ENCODE measurements at regions not wholly inside any gene's neighbourhood (a gene's known extent, or its start where the extent isn't known, plus 50 kb on each side); places are given as distances from the start of the nearest gene placed in this dataset.

GRCh38 chr1:232327899-232328298, 302.0 kb downstream of the SIPA1L2 start:
- Histone ChIP-seq H3K9me3 (ENCODE audit: control insufficient read depth, insufficient read depth, low read depth, low read length) (no peaks in the 10 kb centered on the region), H3K27me3 (ENCODE audit: control insufficient read depth, insufficient read depth, low read length) (no peaks in the 10 kb centered on the region), H3K4me1 (ENCODE audit: control insufficient read depth, insufficient read depth, low read length) (no peaks in the 10 kb centered on the region), H3K36me3 (ENCODE audit: control insufficient read depth, insufficient read depth, low read length) (no peaks in the 10 kb centered on the region), H3K27ac (ENCODE audit: low read length) (no peak overlapping the region), H3K4me3 (ENCODE audit: low read depth in 2 of 2, low read length in 2 of 2) (no peak overlapping the region)
- BruUV-seq (replicated peaks) = no TSS peak
- intact Hi-C loops (cut with micrococcal nuclease; ENCODE audit: unreplicated experiment) (no loop called here), in situ Hi-C loops (cut with HindIII; ENCODE audit: low pct_unique_long_range_greater_than_20kb, low sequenced_read_pairs) (no loop called here)
- no peak for DNase-seq (ENCODE audit: low read depth, low spot score)
- POLR2A ChIA-PET = no interaction called here
- ATAC-seq = no peak
- no peak for TF ChIP-seq POLR2AphosphoS5 (IDR thresholded peaks at IDR 0.05; ENCODE audit: low read depth, low read length)
- CTCF ChIA-PET = no interaction called here

- Histone ChIP-seq H3K27ac (ENCODE audit: low read length) (no peak overlapping the region), H3K4me3 (ENCODE audit: low read depth in 2 of 2, low read length in 2 of 2) (no peak overlapping the region), H3K9me3 (ENCODE audit: control insufficient read depth, insufficient read depth, low read depth, low read length) (no peaks in the 10 kb centered on the region), H3K36me3 (ENCODE audit: control insufficient read depth, insufficient read depth, low read length) (no peaks in the 10 kb centered on the region), H3K4me1 (ENCODE audit: control insufficient read depth, insufficient read depth, low read length) (no peaks in the 10 kb centered on the region), H3K27me3 (ENCODE audit: control insufficient read depth, insufficient read depth, low read length) (no peaks in the 10 kb centered on the region)
- ChIA-PET CTCF (no interaction called here), POLR2A (no interaction called here)
- ATAC-seq (no peak), DNase-seq (ENCODE audit: low read depth, low spot score) (no peak)
- intact Hi-C loops (cut with micrococcal nuclease; ENCODE audit: unreplicated experiment) (no loop called here), in situ Hi-C loops (cut with HindIII; ENCODE audit: low pct_unique_long_range_greater_than_20kb, low sequenced_read_pairs) (no loop called here)
- BruUV-seq (replicated peaks) = no TSS peak
- TF ChIP-seq TCF7L2 (IDR thresholded peaks at IDR 0.05; ENCODE audit: low read depth, low read length) (no peak), CTCF (IDR thresholded peaks at IDR 0.05) (no peak), POLR2AphosphoS5 (IDR thresholded peaks at IDR 0.05; ENCODE audit: low read depth, low read length) (no peak), SIN3A (IDR thresholded peaks at IDR 0.05; ENCODE audit: borderline replicate concordance, insufficient read depth, low read depth, low read length) (no peak)
- TF ChIP-seq, protein P1, sequence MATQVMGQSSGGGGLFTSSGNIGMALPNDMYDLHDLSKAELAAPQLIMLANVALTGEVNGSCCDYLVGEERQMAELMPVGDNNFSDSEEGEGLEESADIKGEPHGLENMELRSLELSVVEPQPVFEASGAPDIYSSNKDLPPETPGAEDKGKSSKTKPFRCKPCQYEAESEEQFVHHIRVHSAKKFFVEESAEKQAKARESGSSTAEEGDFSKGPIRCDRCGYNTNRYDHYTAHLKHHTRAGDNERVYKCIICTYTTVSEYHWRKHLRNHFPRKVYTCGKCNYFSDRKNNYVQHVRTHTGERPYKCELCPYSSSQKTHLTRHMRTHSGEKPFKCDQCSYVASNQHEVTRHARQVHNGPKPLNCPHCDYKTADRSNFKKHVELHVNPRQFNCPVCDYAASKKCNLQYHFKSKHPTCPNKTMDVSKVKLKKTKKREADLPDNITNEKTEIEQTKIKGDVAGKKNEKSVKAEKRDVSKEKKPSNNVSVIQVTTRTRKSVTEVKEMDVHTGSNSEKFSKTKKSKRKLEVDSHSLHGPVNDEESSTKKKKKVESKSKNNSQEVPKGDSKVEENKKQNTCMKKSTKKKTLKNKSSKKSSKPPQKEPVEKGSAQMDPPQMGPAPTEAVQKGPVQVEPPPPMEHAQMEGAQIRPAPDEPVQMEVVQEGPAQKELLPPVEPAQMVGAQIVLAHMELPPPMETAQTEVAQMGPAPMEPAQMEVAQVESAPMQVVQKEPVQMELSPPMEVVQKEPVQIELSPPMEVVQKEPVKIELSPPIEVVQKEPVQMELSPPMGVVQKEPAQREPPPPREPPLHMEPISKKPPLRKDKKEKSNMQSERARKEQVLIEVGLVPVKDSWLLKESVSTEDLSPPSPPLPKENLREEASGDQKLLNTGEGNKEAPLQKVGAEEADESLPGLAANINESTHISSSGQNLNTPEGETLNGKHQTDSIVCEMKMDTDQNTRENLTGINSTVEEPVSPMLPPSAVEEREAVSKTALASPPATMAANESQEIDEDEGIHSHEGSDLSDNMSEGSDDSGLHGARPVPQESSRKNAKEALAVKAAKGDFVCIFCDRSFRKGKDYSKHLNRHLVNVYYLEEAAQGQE (IDR thresholded peaks at IDR 0.05; ENCODE audit: insufficient read depth in 1 of 2, low read depth in 2 of 2, low read length in 1 of 2) = no peak
Measured at GRCh38 chr1:232327269-232327668, 302.7 kb downstream of the SIPA1L2 start.

DNA sequence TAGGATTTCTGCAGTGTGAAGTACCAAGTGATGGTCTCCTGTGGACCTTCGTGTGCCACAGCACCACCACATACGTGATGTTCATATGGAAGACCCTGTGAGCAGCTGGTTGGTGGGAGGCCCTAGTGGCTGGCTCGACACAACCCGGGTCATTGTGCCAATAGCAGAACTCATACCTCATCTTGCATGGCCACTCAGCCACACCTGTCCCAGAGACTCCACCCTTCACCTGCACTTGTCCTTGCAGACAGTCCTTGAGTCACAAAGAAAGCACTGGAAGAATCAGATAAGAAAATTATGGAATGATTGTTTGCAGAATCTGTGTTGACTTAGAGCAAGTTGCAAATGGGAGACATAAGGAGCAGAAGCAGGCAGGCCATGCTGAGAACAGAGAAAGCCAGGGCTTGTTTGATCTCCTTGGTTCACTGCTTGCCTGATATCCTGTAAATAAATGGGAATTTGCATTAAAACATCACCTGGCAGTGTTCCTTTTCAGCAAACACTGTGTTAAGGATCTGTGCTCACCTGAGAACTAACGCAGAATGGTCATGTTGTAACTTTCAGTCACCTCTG, 307.7 kb downstream of the SIPA1L2 start:
- in situ Hi-C loops (cut with HindIII; ENCODE audit: low pct_unique_long_range_greater_than_20kb, low sequenced_read_pairs) = no loop called here
- TF ChIP-seq POLR2AphosphoS5 (IDR thresholded peaks at IDR 0.05; ENCODE audit: low read depth, low read length) (no peak), SIN3A (IDR thresholded peaks at IDR 0.05; ENCODE audit: borderline replicate concordance, insufficient read depth, low read depth, low read length) (no peak), TCF7L2 (IDR thresholded peaks at IDR 0.05; ENCODE audit: low read depth, low read length) (no peak), CTCF (IDR thresholded peaks at IDR 0.05) (no peak)
- TF ChIP-seq, protein P1 (IDR thresholded peaks at IDR 0.05; ENCODE audit: insufficient read depth in 1 of 2, low read depth in 2 of 2, low read length in 1 of 2) = no peak
- POLR2A ChIA-PET = no interaction called here
- H3K4me3 ChIP-seq (ENCODE audit: low read depth in 2 of 2, low read length in 2 of 2) = no peak overlapping the region
- H3K27me3 ChIP-seq (ENCODE audit: control insufficient read depth, insufficient read depth, low read length) = no peaks in the 10 kb centered on the region
- DNase-seq (ENCODE audit: low read depth, low spot score) (no peak), ATAC-seq (no peak)
- H3K27ac ChIP-seq (ENCODE audit: low read length) = no peak overlapping the region
- intact Hi-C loops (cut with micrococcal nuclease; ENCODE audit: unreplicated experiment) = no loop called here
- H3K9me3 ChIP-seq (ENCODE audit: control insufficient read depth, insufficient read depth, low read depth, low read length) = no peaks in the 10 kb centered on the region
- H3K36me3 ChIP-seq (ENCODE audit: control insufficient read depth, insufficient read depth, low read length) = no peaks in the 10 kb centered on the region
- no TSS peak for BruUV-seq (replicated peaks)
- H3K4me1 ChIP-seq (ENCODE audit: control insufficient read depth, insufficient read depth, low read length) = no peaks in the 10 kb centered on the region
- CTCF ChIA-PET = no interaction called here
